ENCODE measurements at regions not wholly inside any gene's neighbourhood (a gene's known extent, or its start where the extent isn't known, plus 50 kb on each side); places are given as distances from the start of the nearest gene placed in this dataset.

DNA sequence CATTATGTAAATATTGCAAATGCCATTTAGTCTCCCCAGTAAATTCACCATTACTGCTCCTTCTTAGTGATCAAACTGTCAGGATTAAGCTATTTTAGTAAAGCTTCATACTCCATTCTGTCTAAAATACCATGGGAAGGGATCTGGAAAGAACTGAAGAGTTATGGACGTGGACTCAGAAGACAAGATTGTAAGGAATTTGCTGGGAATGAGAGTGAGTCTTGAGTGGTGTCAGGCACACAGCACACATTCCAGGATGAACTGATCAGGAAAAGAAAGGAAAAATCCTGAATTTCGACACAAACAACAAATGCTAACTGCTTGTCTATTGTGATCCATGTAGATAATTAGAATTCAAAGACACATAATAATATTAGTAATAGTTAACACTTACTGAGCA lies 311.0 kb downstream of the CENPC start:
- DNase-seq (ENCODE audit: low read depth) = peak; percentile 16

DNA sequence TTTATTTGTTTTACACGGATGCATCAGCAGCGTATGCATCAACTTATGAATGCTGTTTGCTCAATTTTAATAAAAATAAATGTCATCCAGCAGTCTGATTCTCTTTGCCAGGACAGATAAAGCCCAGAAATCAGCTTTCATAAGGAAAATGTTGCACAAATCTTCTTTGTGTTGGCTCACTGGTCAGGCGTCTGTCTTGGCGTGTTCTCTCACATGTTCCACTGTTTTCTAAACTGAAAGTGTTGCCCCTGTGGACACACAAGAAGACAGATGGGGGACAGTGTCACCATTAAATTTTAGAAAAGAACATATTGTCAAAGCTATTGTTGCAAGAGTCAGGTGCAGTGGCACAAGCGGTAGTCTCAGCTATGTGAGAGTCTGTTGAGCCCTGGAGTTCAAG lies 316.2 kb downstream of the CENPC start:
- no peak for DNase-seq (ENCODE audit: low read depth)

DNA sequence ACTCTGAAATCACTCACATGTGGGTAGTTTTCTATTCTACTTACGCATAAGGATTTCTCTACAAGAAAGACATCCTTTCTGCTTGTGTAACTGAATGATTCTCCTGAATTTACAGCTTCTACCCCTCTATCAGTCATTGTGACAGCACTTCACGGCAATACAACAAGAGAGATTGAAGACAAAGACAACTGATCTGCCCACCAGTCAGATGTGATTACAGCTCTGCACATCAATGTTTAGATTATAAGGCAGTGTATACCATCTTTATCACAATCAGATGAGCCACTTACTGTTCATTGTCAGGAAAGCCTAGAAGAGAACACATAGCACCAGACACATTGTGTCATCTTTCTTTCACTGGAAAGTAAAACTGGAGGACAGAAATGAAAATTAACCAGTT lies 324.4 kb downstream of the CENPC start:
- DNase-seq (ENCODE audit: low read depth) = no peak

DNA sequence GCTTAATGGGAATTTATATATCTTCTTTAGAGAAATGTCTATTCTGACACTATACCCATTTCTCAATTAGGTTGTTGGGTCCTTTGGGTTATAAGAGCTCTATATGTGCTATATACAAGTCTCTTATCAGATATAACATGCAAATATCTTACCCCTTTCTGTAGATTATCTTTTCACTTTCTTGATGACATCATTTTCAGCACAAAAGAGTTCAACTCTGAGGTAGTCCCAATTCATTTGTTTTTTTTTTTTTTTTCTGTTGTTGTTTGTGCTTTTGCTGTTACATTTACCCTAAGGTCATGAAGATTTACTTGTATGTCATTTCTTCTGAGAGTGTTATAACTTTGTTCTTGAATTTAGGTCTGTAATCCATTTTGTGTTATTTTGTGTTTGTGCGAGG lies 326.4 kb downstream of the CENPC start:
- DNase-seq (ENCODE audit: low read depth) = no peak

DNA sequence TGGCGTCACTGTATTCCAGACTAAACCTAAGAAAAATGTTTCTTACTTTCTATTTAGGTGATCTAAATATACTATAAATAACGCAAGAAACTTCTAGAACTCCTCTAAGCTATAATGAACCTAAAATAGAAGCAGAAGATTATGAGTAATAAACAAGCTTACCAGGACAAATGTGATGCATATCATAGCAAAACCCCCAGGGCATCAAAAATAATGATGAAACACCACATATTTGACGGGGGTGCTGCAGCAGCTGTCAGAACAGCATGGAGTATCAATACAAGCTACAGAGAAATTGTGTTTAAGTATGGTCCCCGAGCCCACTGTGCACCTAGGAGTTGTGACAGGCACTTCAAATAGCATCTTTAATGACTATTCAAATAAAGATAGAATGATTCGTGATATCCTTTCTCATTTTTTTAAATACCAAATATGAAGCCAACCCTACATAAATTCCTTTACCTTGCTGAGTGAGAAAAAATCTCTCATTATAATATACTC lies 337.3 kb downstream of the CENPC start:
- DNase-seq (ENCODE audit: low read depth) = no peak

DNA sequence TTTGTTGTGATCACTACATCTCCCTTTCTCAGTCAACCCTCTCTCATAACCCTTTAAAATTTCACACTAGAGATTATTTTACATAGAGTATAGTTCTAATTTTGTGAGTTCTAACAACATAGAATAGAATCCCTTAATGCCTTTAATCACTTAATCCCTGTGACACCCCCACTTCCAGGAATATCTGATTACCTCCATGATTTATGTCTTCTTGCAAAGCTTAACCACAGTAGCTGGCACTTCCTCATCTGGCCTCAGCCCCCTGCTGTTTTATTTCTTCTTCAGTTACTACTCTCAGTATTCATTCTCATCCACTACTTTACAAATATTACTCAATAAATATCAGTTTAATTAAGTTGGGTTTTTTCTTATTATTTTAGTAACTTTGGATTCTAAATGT lies 340.9 kb downstream of the CENPC start:
- peak; percentile 7 for DNase-seq (ENCODE audit: low read depth)

DNA sequence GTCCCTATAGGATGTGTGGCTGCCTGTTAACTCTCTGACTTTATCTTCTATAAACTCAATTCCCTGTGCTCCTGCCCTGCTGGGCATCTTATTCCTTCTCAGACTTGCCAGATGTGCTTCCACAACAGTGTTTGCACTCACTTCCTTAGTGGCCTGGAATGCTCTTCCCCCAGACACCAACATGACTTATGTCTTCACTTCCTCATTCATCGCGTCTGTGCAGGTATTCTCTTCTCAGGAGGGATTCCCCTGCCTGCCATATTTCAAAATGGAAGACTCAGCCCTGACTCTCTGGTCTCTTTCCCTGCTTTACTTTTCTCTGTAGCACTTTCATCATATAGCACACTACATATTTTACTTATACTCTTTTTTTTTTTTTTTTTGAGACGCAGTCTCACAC lies 344.0 kb downstream of the CENPC start:
- no peak for DNase-seq (ENCODE audit: low read depth)

DNA sequence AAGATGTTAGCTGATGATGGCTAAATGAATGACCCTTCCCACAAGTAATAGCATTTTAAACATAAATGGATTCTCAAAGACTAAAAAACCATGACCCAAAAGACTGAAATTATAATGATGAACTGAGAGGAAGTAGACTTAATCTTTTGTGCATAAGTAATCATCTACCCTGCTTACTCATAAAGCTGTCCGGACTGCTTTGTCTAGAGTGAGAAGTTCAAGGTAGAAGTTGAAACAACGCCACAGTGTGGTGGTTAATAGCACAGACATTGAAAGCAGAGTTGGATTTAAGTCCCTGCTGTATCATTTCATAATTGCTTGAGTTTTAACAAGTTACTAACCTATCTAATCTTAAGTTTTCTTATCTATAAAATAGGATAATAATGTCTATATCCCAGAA lies 346.6 kb downstream of the CENPC start:
- DNase-seq (ENCODE audit: low read depth) = peak; percentile 62

DNA sequence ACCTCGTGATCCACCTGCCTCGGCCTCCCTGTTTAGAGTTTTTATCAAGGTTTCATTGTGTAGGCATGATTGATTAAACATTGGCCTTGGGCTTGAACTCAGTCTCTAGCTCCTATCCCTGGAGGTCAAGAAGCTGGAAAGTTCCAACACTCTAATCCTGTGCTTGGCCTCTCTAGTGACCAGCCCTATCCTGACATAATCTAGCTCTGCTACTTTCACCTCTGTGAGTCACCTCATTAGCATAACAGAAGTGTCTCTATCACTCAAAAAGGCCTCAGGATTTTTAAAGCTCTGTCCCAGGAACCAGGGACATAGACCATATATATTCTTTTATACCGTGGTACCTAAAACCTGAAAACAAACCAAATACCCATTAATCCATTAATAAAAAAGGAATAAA lies 377.5 kb downstream of the CENPC start:
- peak; percentile 3 for DNase-seq (ENCODE audit: low read depth)

DNA sequence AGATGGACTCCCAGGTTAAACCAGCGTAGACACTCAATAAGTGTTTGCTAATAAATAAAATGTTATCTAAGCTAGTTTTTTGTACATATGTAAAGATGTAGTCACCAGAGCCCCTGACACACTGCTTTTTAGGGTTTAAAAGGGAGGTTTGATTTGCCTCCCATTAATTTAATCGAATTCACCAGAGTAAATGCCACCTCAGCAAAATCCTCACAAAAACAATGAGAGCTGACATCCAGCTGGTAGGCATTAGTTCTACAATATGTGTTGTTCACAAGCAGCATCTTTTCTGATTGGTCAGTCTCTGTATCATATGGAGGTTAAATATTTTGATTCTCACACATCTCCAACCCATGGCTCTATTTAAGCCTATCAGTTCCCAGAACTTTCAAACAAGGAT lies 382.6 kb downstream of the CENPC start:
- DNase-seq (ENCODE audit: low read depth) = no peak

DNA sequence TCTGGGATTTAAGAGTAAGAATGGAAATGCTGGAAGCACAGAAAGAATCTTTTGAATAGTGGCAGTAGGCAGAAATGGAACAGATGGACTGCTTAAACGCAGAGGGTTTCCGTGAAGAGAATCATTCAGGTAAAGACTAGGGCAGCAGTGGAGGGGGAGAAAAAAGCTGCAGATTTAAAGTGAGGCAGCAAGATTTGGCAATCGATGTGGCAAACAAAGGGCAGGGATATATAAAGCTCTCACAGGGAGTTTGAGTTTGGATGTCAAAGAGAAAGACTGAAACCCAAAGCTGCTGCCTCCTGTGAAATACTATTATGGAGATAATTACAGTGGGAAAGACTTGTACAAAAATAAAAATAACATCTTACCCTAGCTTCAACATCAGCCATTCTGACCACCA lies 384.0 kb downstream of the CENPC start:
- no peak for DNase-seq (ENCODE audit: low read depth)

DNA sequence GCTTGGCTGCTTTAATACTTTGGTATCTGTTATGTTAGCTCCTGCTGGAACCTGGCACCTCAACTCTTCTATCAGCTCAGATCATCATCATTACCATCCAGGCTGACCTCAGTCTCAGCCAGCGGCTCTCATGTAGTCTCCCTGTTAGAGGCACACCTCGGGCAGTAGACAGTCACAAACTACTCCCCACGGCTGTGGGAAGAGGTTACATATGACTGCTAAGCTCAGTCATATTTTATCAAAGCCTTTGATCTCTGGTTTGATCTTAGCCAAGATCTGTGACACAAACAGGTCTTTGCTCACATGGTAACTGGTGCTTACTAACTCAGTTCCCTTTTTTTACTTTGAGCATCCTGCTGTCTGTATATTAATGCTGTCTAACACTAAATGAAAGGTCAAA lies 384.9 kb downstream of the CENPC start:
- DNase-seq (ENCODE audit: low read depth) = peak; percentile 13

DNA sequence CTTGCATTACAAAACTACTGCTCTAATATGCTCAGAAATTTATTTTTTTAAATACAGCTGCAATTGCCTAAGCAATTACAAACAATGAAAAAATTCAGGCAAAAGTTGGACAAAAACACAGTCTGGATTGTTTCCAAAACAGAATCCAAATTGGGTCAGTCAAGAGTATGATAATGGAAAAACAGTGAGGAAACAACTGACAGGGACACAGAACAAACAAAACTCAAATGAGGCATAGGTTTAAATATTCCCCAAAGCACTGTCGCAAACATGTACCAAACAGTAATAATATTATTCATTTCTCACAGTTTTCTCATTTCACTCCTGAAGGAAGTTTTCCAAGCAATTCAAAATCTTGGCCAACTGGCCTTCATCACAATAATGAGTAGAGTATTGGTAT lies 386.6 kb downstream of the CENPC start:
- DNase-seq (ENCODE audit: low read depth) = no peak

DNA sequence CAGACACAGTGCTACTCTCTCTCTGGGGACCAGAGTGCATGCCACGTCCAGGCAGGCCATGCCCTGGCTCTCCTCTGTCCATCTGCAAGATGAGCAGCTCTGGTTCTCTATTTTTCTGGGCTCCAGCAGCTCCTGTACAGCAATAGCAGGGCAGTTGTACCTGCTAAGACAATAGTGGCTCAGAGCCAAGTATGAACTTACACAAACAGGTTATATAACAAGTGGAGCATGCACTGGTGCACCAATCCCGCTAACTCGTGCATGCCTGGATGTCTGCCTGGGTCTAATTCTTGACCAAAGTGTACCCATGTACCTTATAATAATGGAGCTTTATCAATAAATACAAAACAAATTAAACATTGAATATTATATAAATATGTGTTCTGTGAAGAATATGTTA lies 392.3 kb downstream of the CENPC start:
- DNase-seq (ENCODE audit: low read depth) = no peak

DNA sequence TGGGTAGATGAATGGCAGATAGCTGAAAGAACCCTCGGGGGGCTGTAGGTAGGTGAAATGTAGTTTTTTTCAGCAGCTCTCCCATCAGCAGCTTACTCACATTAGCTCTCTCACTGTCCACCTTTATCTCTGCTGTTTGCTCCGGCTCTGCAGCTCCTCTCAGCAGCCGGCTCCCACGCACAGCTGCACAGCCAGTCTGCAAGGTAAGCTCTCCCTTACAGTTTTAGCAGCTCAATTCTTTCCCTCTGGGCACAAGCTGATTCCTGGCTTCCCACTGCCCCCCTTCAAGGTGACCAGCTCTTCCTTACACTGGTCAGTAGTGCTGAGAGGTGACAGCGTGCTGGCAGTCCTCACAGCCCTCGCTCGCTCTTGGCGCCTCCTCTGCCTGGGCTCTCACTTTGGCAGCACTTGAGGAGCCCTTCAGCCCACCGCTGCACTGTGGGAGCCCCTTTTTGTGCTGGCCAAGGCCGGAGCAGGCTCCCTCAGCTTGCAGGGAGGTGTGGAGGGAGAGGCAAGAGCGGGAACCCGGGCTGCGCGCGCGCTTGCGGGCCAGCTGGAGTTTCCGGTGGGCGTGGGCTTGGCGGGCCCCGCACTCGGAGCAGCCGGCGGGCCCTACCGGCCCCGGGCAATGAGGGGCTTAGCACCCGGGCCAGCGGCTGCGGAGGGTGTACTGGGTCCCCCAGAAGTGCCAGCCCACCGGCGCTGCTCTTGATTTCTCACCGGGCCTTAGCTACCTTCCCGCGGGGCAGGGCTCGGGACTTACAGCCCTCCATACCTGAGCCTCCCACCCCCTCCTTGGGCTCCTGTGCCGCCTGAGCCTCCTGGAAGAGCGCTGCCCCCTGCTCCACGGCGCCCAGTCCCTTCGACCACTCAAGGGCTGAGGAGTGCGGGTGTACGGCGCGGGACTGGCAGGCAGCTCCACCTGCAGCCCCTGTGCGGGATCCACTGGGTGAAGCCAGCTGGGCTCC lies 393.6 kb downstream of the CENPC start:
- DNase-seq (ENCODE audit: low read depth) = no peak

DNA sequence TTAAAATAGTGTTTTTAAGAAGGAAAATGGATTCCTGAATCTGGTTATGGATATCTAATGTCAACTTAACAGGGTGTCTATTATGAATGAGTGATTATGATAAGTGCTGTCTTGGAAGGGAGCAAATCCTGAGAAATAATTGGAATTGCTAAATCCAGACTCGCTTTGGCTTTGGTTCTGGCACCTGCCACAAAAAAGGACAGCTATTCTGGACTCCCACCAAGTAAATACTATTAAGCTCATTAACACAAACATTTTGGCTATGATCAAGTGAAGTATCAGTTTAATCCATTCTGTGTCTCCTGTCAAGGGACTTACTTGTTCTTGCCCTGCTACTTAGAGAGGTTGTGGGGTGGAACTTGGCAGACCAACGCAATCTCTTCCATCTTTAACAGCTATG lies 403.7 kb downstream of the CENPC start:
- no peak for DNase-seq (ENCODE audit: low read depth)

DNA sequence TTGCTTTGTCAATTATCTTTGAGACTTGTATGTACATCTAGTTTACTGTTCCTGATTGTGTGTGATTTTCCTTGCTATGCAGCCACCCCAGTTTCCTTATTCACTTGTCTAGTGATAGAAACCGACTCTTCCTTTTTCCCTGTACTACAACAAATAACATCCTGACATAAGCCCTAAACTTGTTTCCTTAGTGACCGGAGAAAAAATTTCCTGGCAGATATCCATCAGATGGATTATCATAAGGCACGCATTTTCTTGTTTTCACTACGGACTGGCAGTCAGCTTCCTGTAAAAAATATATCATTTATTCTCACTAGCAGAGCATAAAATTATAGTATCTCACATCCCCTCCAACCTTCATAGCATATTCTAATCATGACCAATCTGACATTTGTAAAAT lies 410.7 kb downstream of the CENPC start:
- DNase-seq (ENCODE audit: low read depth) = no peak

DNA sequence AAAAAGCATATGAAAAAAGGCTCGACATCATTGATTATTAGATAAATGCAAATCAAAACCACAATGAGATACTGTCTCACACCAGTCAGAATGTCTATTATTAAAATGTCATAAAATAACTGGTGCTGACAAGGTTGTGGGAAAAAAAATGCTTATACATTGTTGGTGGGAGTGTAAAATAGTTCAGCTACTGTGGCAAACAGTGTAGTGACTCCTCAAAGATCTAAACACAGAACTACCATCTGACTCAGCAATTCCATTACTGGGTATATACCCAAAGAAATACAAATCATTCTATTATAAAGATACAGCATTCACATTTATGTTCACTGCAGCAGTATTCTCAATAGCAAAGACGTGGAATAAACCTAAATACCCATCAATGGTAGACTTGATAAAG lies 412.1 kb downstream of the CENPC start:
- no peak for DNase-seq (ENCODE audit: low read depth)

DNA sequence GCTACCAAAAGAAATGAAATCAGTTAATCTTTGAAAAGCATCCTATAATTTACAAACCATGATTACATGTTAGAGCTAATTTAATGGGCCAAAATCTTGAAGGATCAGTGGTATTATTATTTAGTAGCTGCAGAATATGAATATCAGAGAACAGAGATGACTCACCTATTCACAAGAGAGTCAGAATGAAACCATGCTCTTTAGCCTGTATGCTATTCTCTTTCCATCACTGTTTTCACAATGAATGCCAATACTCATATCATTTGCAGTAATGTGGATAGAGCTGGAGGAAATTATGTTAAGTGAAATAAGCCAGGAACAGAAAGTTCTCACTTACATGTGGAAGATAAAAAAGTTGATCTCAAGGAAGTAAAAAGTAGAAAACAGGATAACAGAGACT lies 414.1 kb downstream of the CENPC start:
- DNase-seq (ENCODE audit: low read depth) = no peak

DNA sequence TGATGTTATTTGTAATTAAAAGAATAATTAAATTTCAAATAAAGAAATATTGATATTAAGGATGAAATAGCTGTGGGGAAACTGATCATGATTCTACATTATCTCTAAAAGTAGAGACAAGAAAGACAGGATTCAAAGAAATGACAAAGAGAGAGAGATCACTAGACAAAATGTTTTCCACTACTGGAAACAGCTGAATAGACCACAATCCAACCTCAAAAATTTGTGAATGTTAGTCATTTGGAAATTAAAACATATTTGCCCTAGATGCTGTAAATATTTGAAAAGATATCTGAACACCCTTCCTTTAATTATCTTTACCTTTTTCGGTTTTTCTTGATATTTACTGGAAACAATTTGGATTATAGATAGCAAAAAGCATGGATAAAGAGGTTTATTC lies 414.9 kb downstream of the CENPC start:
- no peak for DNase-seq (ENCODE audit: low read depth)

DNA sequence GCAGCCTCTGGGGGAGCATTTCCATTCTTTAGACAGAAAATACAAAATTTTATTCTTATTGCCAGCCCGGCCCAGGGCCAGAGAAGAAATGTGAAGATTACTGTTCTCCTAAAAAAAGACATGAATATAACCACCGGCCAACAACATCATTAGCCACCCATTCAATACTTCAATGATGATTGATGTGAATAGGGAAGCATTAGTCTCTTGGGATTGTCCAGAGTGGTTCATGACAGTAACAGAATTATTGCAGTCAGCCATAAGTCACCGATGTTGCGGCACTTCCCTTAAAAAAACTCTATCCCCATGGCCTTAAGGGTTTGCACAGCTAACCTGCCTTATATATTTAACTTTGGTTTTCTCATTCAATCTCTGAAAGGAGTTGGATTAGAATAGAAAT lies 418.7 kb downstream of the CENPC start:
- DNase-seq (ENCODE audit: low read depth) = no peak

DNA sequence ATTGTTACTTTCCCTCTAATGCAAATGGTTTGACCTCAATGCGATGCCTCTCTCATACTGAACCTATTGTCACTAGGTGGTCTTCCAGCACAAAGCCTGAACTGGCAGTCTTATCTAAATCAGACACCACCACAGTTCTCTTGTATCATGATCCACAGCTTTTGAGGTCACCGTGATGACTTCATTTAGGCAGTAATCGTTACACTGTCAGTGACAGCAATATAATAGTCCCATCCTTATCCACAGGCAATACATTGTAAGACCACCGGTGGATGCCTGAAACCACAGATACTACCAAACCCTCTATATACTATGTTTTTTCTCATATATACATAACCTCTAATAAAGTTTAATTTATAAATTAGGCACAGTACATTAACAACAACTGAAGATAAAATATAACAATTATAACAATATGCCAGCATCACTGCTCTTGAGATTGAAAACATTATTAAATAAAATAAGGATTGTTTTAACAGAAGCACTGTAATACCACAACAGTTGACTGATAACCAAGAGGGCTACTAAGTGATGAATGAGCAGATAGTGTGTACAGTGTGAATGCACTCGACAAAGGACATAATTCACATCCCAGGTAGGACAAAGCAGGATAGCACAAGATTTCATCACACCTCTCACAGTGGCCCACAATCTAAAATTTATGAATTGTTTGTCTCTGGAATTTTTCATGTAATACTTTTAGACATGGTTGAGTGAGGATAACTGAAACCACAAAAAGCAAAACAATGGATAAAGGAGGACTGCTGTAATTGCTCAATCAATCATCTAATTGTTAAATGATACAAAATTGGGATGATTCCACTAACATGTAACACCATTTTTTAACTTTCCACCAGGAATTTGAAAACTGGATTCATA lies 419.4 kb downstream of the CENPC start:
- DNase-seq (ENCODE audit: low read depth) = peak; percentile 3

DNA sequence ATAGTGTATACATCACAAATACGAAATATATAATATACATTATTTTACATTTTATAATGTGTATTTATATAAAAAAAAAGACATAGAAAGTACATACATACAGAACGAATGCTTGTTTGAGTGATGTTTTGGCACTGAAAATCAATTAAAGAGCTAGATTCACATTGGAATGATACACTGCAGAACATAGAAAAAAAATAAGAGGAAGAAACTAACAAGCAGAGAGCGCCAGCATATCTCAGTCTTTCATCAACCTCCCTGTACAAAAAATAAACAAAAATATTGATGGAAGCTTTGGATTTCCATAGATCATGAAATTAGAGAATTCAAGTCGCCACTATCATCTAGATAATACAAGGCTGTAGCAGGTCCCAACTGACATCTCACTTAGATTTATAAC lies 420.6 kb downstream of the CENPC start:
- no peak for DNase-seq (ENCODE audit: low read depth)
